Kidney epithelial cell (primary cell): ENCODE measurements at regions not wholly inside any gene's neighbourhood (a gene's known extent, or its start where the extent isn't known, plus 50 kb on each side); places are given as distances from the start of the nearest gene placed in this dataset.

Source experiments
- DNase-seq: peaks from one replicate; pipeline ENCODE4 v3.0.0-alpha.2; 2010; ENCODE audit warnings: low read depth
- H3K27me3 ChIP-seq: 2 replicates; pipeline ENCODE4 v1.6.0; 2011; ENCODE audit warnings: low read length; ENCODE audit not compliant: control insufficient read depth, insufficient read depth
- H3K36me3 ChIP-seq: 2 replicates; pipeline ENCODE4 v1.5.1; 2011; ENCODE audit warnings: low read length; ENCODE audit not compliant: control insufficient read depth, insufficient read depth
- H3K4me3 ChIP-seq: 2 replicates; pipeline ENCODE4 v1.5.1; 2011; ENCODE audit warnings: low read depth, mild to moderate bottlenecking, control low read depth, low read length
- TF ChIP-seq, protein P1 (sequence below): IDR thresholded peaks from 2 replicates; pipeline ENCODE4 v1.5.1; 2011; ENCODE audit warnings: mild to moderate bottlenecking, moderate library complexity, low read length, control low read depth, inconsistent platforms; ENCODE audit not compliant: insufficient read depth, poor library complexity, severe bottlenecking

DNA sequence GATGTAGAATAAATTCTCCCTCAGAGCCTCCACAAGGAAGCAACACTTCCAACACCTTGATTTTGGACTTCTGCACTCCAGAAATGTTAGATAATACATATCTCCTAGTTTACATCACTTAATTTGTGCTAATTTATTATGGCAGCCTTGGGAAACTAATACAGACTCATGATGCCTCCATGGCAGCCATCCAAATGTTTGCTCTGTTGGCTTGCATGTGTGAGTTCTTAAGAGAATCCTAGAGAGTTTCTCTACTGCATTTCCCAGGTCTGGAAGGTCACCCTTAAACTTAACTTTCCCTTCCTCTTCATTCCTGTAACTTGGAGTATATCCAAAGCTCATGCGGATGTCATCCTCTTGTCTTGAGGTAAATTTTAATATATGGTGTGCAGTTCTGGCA lies 956.1 kb downstream of the ADGRL3 start:
- H3K4me3 ChIP-seq = no peak overlapping the region
- no peaks in the 10 kb centered on the region for H3K27me3 ChIP-seq
- TF ChIP-seq, protein P1, sequence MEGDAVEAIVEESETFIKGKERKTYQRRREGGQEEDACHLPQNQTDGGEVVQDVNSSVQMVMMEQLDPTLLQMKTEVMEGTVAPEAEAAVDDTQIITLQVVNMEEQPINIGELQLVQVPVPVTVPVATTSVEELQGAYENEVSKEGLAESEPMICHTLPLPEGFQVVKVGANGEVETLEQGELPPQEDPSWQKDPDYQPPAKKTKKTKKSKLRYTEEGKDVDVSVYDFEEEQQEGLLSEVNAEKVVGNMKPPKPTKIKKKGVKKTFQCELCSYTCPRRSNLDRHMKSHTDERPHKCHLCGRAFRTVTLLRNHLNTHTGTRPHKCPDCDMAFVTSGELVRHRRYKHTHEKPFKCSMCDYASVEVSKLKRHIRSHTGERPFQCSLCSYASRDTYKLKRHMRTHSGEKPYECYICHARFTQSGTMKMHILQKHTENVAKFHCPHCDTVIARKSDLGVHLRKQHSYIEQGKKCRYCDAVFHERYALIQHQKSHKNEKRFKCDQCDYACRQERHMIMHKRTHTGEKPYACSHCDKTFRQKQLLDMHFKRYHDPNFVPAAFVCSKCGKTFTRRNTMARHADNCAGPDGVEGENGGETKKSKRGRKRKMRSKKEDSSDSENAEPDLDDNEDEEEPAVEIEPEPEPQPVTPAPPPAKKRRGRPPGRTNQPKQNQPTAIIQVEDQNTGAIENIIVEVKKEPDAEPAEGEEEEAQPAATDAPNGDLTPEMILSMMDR = no peak
- DNase-seq = no peak
- no peaks in the 10 kb centered on the region for H3K36me3 ChIP-seq

DNA sequence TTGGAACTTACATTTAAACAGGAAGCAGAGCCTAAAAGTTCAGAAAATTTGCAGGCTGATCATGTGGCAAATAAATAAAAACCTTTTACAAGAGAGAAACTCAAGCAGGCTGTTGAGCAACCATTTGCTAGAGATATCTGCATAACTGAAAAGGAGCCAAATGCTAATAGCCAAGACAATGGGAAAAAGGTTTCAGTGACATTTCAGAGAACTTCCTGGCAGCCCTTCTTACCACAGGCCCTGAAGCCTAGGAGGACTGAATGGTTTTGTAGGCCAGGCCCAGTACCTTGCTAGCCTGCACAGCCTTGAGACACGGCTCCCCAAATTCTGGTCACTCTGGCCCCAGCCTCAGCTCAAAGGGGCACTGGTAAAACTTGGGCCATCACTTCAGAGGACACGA lies 945.1 kb downstream of the ADGRL3 start:
- Histone ChIP-seq H3K36me3 (no peaks in the 10 kb centered on the region), H3K4me3 (no peak overlapping the region), H3K27me3 (no peaks in the 10 kb centered on the region)
- TF ChIP-seq, protein P1 = no peak
- DNase-seq = no peak

DNA sequence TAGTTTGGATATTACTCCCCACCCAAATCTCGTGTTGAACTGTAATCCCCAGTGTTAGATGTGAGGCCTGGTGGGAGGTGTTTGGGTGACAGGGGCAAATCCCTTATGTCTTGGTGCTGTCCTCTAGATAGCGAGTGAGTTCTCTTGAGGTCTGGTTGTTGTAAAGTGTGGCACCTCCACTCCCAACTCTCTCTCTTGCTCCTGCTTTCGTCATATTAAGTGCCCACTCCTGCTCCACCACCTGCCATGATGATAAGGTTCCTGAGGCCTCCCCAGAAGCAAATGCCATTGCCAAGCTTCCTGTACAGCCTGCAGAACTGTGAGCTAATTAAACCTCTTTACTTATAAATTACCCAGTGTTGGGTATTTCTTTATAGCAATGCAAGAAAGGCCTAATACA lies 944.3 kb downstream of the ADGRL3 start:
- Histone ChIP-seq H3K4me3 (no peak overlapping the region), H3K27me3 (no peaks in the 10 kb centered on the region), H3K36me3 (no peaks in the 10 kb centered on the region)
- DNase-seq = no peak
- TF ChIP-seq, protein P1 = no peak

DNA sequence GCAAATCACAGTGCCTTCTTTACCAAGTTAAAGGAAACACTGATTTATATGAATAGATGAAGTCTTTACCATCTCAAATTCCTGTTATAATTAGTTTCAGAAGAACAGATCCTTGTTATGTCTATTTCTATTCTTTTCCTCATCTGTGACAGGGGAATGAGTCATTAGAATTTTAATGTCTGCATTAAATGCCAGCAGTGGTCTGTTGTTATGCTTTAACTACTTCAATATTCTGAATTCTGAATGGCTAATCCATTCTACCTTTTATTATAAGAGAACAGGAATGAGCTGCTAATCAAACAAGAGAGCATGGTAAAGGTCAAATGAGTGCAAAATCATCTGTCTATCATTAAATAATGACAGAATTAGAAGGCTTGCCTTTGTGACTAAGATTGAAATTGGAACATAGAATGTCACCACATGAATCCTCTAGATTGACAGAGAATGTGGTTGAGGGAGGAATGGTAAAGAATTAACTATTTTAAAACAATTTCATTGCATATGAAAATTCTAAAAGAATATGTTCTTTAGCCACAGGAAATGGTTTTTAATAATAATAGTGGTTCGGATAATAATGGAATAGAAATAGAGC lies 935.5 kb downstream of the ADGRL3 start:
- H3K4me3 ChIP-seq = no peak overlapping the region
- DNase-seq = peak; percentile 12
- no peaks in the 10 kb centered on the region for H3K27me3 ChIP-seq
- TF ChIP-seq, protein P1 = no peak
- no peaks in the 10 kb centered on the region for H3K36me3 ChIP-seq

DNA sequence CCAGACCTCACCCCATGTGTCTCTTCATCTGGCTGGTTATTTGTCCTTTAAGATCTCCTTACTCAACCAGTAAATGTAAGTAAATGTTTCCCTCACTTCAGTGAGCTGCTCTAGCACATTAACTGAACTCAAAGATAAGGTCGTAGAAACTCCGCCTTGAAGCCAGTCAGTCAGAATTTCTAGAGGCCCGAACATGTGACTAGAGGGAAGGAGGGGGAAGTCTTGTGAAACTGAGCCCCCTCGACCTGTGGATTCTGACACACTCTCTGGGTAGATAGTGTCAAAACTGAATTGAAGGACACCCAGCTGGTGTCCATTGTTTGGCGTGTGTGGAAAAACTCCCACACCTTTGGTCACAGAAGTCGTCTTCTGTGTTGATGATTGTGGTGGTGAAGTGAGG lies 933.9 kb downstream of the ADGRL3 start:
- Histone ChIP-seq H3K27me3 (no peaks in the 10 kb centered on the region), H3K4me3 (no peak overlapping the region), H3K36me3 (no peaks in the 10 kb centered on the region)
- TF ChIP-seq, protein P1 = no peak
- no peak for DNase-seq

DNA sequence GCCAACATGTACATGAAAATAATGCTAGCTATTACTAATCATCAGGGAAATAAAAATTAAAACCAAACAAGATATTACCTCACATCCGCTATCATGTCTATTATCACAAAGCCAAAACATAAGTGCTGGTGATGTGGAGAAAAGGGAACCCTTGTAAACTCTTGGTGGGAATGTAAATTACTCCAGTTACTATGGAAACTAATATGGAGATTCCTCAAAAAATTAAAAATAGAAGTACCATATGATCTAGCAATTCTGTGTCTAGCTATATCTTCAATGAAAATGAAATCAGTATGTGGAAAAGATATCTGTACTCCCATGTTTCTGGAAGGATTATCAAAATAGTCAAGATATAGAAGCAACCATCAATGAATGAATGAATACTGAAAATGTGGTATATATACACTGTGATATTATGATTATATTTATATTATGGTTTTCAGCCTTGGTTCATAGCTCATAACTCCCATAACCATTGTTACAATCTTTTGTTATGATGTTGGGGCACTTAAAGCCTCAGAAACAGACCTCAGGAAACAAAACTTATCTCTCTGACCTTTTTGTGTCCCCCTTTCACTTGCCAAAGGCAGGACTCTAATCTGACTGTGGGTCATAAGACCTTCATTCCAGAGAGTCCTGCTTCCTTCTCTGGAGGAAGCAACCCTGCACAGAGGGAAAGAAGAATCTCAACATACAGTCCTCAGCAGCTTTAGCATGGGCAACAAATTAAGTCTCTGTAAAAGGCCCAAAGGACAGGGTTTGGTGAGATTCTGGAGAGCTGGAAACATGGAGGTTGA lies 933.2 kb downstream of the ADGRL3 start:
- Histone ChIP-seq H3K36me3 (no peaks in the 10 kb centered on the region), H3K4me3 (no peak overlapping the region), H3K27me3 (no peaks in the 10 kb centered on the region)
- no peak for DNase-seq
- TF ChIP-seq, protein P1 = no peak
